Esophagus squamous epithelium (tissue), 4 donors: ENCODE measurements at regions not wholly inside any gene's neighbourhood (a gene's known extent, or its start where the extent isn't known, plus 50 kb on each side); places are given as distances from the start of the nearest gene placed in this dataset.

Experiments used
- CTCF ChIP-seq, 6 experiments: fragments of 450-650 bp in 4 of 6; fragments of 200-600 bp in 2 of 6; sonication (generic) in 2 of 6; IDR thresholded peaks; one replicate each; pipeline ENCODE4 v1.5.1; 2016 to 2019; ENCODE audit warnings: antibody characterized with exemption in 6 of 6, mild to moderate bottlenecking in 4 of 6, moderate library complexity in 4 of 6
- POLR2A ChIP-seq, 4 donors: fragments of 450-650 bp; IDR thresholded peaks; one replicate each; pipeline ENCODE4 v1.6.1; 2017; ENCODE audit warnings: antibody characterized with exemption in 4 of 4, mild to moderate bottlenecking in 4 of 4, moderate library complexity in 3 of 4

DNA sequence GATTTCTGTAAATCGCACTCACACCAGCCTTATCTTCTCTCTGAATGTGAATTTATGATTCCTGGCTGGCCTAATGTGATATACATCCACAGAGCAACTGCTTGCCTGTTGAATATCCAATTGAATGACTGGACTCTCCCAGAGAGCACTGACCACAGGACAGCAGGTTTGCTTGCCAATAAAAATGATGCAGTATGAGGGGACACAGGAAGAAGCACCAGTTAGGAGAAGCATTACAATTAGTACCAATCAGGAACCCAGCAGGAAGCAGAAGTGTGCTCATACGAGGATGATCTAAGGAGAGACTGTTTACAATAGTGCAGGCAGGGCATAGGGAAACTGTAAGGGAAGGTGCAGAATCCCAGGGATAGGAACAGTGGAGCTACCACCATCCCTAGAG, 127.2 kb upstream of the ZNF366 start:
- TF ChIP-seq POLR2A (IDR thresholded peaks at IDR 0.05) (no peak), CTCF (IDR thresholded peaks at IDR 0.05) (no peak)
